HCT116 (cell line): ENCODE measurements at regions not wholly inside any gene's neighbourhood (a gene's known extent, or its start where the extent isn't known, plus 50 kb on each side); places are given as distances from the start of the nearest gene placed in this dataset.

Experiments used
- ATAC-seq: fragments of 200-7000 bp; cut with Tn5 transposase; 2 replicates; pipeline ENCODE4 v1.9.1; 2020; ENCODE audit warnings: mild to moderate bottlenecking, moderate library complexity
- BruUV-seq: library from RNA; stranded (reverse); fragments of 400-500 nt; replicated peaks from 2 replicates; lab custom pipeline; 2021; lab: Mats Ljungman, UMichigan
- CTCF ChIA-PET: fragments of 300-600 bp; sonication (Branson Sonifier 250); formaldehyde crosslinking; loops from one replicate; lab custom pipeline; 2021; ENCODE audit warnings: antibody characterized with exemption; lab: Charles Lee
- POLR2A ChIA-PET: fragments of 300-600, 350-600 bp; sonication (Branson Sonifier 250); formaldehyde crosslinking; loops from one replicate; lab custom pipeline; 2021; ENCODE audit warnings: antibody characterized with exemption; lab: Charles Lee
- RAD21 ChIA-PET, 2 experiments: fragments of 300-600 bp; sonication (Branson Sonifier 250); formaldehyde crosslinking; loops; one replicate each; lab custom pipeline; 2023; ENCODE audit warnings: low total read pairs in 2 of 2; ENCODE audit not compliant: uncharacterized antibody in 2 of 2, unreplicated experiment in 2 of 2, low non-redundant PET in 1 of 2; lab: Charles Lee
- DNase-seq: peaks from one replicate; pipeline ENCODE4 v3.0.0-alpha.2; 2010; ENCODE audit warnings: low read depth, low spot score
- H2AFZ ChIP-seq: fragments of 200-600 bp; shearing (Covaris generic), sonication (generic); 2 replicates; pipeline ENCODE4 v1.6.1; 2017; ENCODE audit warnings: low read depth, mixed run types, mixed read lengths, antibody characterized with exemption, low read length; ENCODE audit not compliant: poor library complexity, severe bottlenecking
- H3K27ac ChIP-seq: 2 replicates; pipeline ENCODE4 v1.5.1; 2012; ENCODE audit warnings: low read depth, low read length
- H3K27me3 ChIP-seq: fragments of 200-600 bp; sonication (generic); 2 replicates; pipeline ENCODE4 v1.6.1; 2016; ENCODE audit warnings: mixed run types, low read length, mixed read lengths; ENCODE audit not compliant: insufficient read depth
- H3K36me3 ChIP-seq, 2 experiments: fragments of 200-500 bp in 1 of 2; fragments of 200-600 bp in 1 of 2; sonication (Bioruptor generic) in 1 of 2; sonication (generic) in 1 of 2; 2 replicates each; pipeline versions ENCODE4 v1.5.1 to v1.6.1; 2014 to 2016; ENCODE audit warnings: low read length in 2 of 2, inconsistent platforms in 1 of 2, mixed read lengths in 1 of 2, mixed run types in 1 of 2; ENCODE audit not compliant: insufficient read depth in 2 of 2, control insufficient read depth in 1 of 2
- H3K4me1 ChIP-seq, 2 experiments: fragments of 200-600 bp in 1 of 2; sonication (generic) in 1 of 2; 2 replicates each; pipeline versions ENCODE4 v1.5.1 to v1.6.1; 2012 to 2017; ENCODE audit warnings: low read length in 2 of 2, inconsistent platforms in 1 of 2, mild to moderate bottlenecking in 1 of 2, mixed read lengths in 1 of 2, mixed run types in 1 of 2, moderate library complexity in 1 of 2; ENCODE audit not compliant: insufficient read depth in 2 of 2, control insufficient read depth in 1 of 2
- H3K4me2 ChIP-seq: fragments of 200-600 bp; sonication (generic); 2 replicates; pipeline ENCODE4 v1.6.1; 2017; ENCODE audit warnings: mixed run types, low read length, mixed read lengths
- H3K4me3 ChIP-seq, 2 experiments: fragments of 200-600 bp in 1 of 2; sonication (generic) in 1 of 2; replicated peaks in 1 of 2; 2 replicates each; pipeline ENCODE4 v1.5.1; 2011 to 2016; ENCODE audit warnings: low read length in 2 of 2, control low read depth in 1 of 2, low read depth in 1 of 2, mild to moderate bottlenecking in 1 of 2, mixed read lengths in 1 of 2, mixed run types in 1 of 2
- H3K79me2 ChIP-seq: fragments of 200-600 bp; sonication (generic); 2 replicates; pipeline ENCODE4 v1.6.1; 2017; ENCODE audit warnings: mild to moderate bottlenecking, mixed run types, low read length, moderate library complexity, mixed read lengths; ENCODE audit not compliant: insufficient read depth
- H3K9ac ChIP-seq: fragments of 200-600 bp; sonication (generic); 2 replicates; pipeline ENCODE4 v1.6.1; 2016; ENCODE audit warnings: low read length, mixed read lengths
- H3K9me2 ChIP-seq: fragments of 200-600 bp; sonication (generic), shearing (Covaris generic); 2 replicates; pipeline ENCODE4 v1.6.1; 2017; ENCODE audit warnings: mixed run types, mild to moderate bottlenecking, moderate library complexity; ENCODE audit not compliant: insufficient read depth
- H3K9me3 ChIP-seq, 2 experiments: fragments of 200-500 bp in 1 of 2; fragments of 200-600 bp in 1 of 2; sonication (Bioruptor generic) in 1 of 2; sonication (generic) in 1 of 2; 2 replicates each; pipeline ENCODE4 v1.6.1; 2014 to 2017; ENCODE audit warnings: low read length in 2 of 2, mixed read lengths in 2 of 2, inconsistent platforms in 1 of 2, low read depth in 1 of 2, mild to moderate bottlenecking in 1 of 2, mixed run types in 1 of 2, moderate library complexity in 1 of 2; ENCODE audit not compliant: control insufficient read depth in 1 of 2, insufficient read depth in 1 of 2
- H4K20me1 ChIP-seq: fragments of 200-600 bp; sonication (generic), shearing (Covaris generic); 2 replicates; pipeline ENCODE4 v1.6.1; 2017; ENCODE audit warnings: mixed run types, mild to moderate bottlenecking, moderate library complexity; ENCODE audit not compliant: insufficient read depth
- CBX3 ChIP-seq: IDR thresholded peaks from 2 replicates; pipeline ENCODE4 v1.6.1; 2012; ENCODE audit warnings: low read depth
- EGR1 ChIP-seq: IDR thresholded peaks from 2 replicates; pipeline ENCODE4 v1.6.1; 2012; ENCODE audit warnings: low read depth
- FOSL1 ChIP-seq: IDR thresholded peaks from 2 replicates; pipeline ENCODE4 v1.6.1; 2012; ENCODE audit warnings: low read depth
- SRF ChIP-seq: IDR thresholded peaks from 2 replicates; pipeline ENCODE4 v1.6.1; 2012; ENCODE audit warnings: low read depth
- ZFX ChIP-seq: fragments of 450-650 bp; IDR thresholded peaks from 2 replicates; pipeline ENCODE4 v1.6.1; 2017
- ZNF274 ChIP-seq: fragments of 200-500 bp; sonication (Bioruptor generic); IDR thresholded peaks from 2 replicates; pipeline ENCODE4 v1.6.1; 2014; ENCODE audit warnings: mild to moderate bottlenecking, low read depth, low read length, inconsistent platforms
- intact Hi-C: fragments of 100-400 bp; cut with micrococcal nuclease; formaldehyde crosslinking; loops from 2 replicates; pipeline ENCODE4 v1.10.0; 2022
- TF ChIP-seq, protein P1 (sequence below), 3 experiments: fragments of 200-600 bp in 1 of 3; sonication (generic) in 1 of 3; IDR thresholded peaks in 2 of 3; conservative IDR thresholded peaks in 1 of 3; 2 replicates each; pipeline ENCODE4 v1.5.1; 2012 to 2017; ENCODE audit warnings: low read depth in 2 of 3, low read length in 2 of 3, antibody characterized with exemption in 1 of 3, borderline replicate concordance in 1 of 3, control low read depth in 1 of 3, mild to moderate bottlenecking in 1 of 3, mixed read lengths in 1 of 3, mixed run types in 1 of 3, moderate library complexity in 1 of 3; ENCODE audit not compliant: insufficient read depth in 1 of 3
- TF ChIP-seq, protein P2 (sequence below): IDR thresholded peaks from 2 replicates; pipeline ENCODE4 v1.6.1; 2012; ENCODE audit warnings: low read depth
- TF ChIP-seq, protein P3 (sequence below): IDR thresholded peaks from 2 replicates; pipeline ENCODE4 v1.6.1; 2011; ENCODE audit warnings: mild to moderate bottlenecking, low read length, moderate library complexity; ENCODE audit not compliant: insufficient replicate concordance; ENCODE audit errors: extremely low read depth

DNA sequence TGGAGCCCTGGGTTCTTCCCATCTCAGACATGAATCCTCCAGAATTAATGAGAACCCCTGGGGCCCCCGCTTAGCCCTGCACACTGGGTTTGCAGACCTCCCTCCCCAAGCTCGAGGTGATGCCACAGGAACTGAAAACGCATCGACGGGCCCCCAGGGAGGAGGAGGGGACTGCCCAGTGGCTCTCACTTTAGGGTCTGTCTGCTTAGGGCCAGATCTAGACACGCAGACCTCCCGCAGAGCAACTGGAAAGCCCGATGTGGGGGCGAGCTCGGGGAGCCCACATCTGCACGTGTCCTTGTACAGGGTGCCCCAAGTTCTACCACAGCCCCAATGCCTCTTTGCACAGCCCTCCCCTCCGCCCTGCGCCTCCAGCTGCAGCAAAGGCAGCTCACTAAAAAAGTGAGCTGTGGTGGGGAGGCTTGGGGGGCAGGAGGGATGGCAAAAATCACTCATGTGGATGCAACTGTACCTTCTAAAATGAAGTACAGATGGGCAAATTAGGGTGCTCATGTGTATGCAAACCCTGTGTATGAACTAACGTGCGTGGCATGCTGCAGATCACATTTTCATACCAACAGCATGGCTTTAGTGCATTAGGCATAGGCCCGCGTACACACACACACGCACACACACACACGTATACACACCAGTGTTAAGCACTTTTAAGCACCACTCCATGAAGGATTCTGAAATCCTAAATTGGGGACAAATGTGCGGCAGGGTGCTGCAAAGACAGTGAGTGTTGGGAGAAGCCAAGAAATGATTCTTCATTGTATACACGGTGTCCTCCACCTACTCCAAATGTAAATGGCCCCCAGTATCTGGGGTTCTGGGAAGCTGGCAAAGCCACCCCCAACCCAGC lies 99.9 kb upstream of the MAP1LC3B2 start:
- POLR2A ChIA-PET, result interaction anchor here (0.7 kb wide), 1 partner anchor 47 kb away, joined by 3 read pairs; no protein-coding TSS in a partner anchor
- Histone ChIP-seq H3K27ac (no peak overlapping the region), H2AFZ (no peak overlapping the region), H3K36me3 (no peaks in the 10 kb centered on the region), H3K27me3 (no peaks in the 10 kb centered on the region), H3K4me3 (no peak overlapping the region), H3K4me1 (peaks cover 33 to 59% of the 10 kb centered on the region in 2 experiments), H3K9me2 (no peaks in the 10 kb centered on the region), H3K4me2 (no peak overlapping the region), H3K79me2 (no peaks in the 10 kb centered on the region), H3K9ac (no peak overlapping the region), H3K9me3 (no peaks in the 10 kb centered on the region), H4K20me1 (no peaks in the 10 kb centered on the region)
- ATAC-seq (no peak), DNase-seq (no peak)
- RAD21 ChIA-PET, result no interaction called here
- TF ChIP-seq FOSL1, result no peak
- BruUV-seq, result no TSS peak
- CTCF ChIA-PET, result no interaction called here
- intact Hi-C loops, result no loop called here

DNA sequence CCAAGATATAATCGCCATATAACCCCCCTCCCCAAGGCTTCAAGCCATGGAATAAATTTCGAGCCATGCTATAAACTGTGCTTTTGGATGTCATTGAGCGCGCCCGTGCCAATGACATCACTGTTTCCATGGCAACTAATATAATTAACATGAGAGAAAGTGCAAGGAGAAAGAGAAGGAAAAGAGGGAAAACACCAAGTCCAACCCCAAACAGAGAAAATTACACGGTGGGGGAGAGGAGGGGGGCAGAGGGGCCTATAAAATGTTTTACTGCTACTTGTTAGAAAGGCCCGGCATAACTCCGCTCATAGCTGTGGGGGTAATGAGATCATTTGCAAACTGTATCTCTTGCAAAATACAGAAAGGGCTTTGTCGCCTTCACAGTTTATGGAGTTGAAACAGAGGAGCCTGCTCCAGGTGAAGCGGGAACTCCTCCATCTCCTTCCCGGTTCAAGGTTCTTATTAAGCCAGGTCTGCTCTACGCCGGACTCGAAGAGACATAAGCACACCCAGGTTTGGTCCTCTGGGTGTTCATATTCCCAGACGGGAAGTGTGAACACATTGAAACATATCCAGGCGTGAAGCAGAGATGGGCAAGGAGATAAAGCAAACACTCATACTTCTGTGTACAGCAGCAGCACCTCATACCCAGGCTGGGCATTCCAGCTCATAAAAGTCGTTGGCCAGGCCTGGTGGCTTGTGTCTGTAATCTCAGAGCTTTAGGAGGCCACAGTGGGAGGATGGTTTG lies 99.1 kb upstream of the MAP1LC3B2 start:
- no peaks in the 10 kb centered on the region for H3K36me3 ChIP-seq
- ChIA-PET CTCF (no interaction called here), RAD21 (no interaction called here), POLR2A (no interaction called here)
- no peak overlapping the region for H3K4me2 ChIP-seq
- ATAC-seq (no peak), DNase-seq (no peak)
- H3K79me2 ChIP-seq, result no peaks in the 10 kb centered on the region
- H4K20me1 ChIP-seq, result no peaks in the 10 kb centered on the region
- no peaks in the 10 kb centered on the region for H3K27me3 ChIP-seq
- peaks cover 25 to 51% of the 10 kb centered on the region in 2 experiments for H3K4me1 ChIP-seq
- BruUV-seq, result no TSS peak
- H2AFZ ChIP-seq, result no peak overlapping the region
- H3K4me3 ChIP-seq, result no peak overlapping the region
- no peaks in the 10 kb centered on the region for H3K9me3 ChIP-seq
- intact Hi-C loops, result no loop called here
- H3K27ac ChIP-seq, result no peak overlapping the region
- no peak overlapping the region for H3K9ac ChIP-seq
- no peaks in the 10 kb centered on the region for H3K9me2 ChIP-seq
- no peak for TF ChIP-seq ZFX
- TF ChIP-seq SRF, result no peak
- TF ChIP-seq, protein P1, sequence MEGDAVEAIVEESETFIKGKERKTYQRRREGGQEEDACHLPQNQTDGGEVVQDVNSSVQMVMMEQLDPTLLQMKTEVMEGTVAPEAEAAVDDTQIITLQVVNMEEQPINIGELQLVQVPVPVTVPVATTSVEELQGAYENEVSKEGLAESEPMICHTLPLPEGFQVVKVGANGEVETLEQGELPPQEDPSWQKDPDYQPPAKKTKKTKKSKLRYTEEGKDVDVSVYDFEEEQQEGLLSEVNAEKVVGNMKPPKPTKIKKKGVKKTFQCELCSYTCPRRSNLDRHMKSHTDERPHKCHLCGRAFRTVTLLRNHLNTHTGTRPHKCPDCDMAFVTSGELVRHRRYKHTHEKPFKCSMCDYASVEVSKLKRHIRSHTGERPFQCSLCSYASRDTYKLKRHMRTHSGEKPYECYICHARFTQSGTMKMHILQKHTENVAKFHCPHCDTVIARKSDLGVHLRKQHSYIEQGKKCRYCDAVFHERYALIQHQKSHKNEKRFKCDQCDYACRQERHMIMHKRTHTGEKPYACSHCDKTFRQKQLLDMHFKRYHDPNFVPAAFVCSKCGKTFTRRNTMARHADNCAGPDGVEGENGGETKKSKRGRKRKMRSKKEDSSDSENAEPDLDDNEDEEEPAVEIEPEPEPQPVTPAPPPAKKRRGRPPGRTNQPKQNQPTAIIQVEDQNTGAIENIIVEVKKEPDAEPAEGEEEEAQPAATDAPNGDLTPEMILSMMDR (IDR thresholded peaks at IDR 0.05 in 2 of 3, conservative IDR thresholded peaks at IDR 0.05 in 1 of 3; ENCODE audit: borderline replicate concordance in 1 of 3, insufficient read depth in 1 of 3, low read depth in 2 of 3, low read length in 2 of 3), result no peak
- TF ChIP-seq ZNF274, result no peak
- TF ChIP-seq CBX3, result no peak
- no peak for TF ChIP-seq EGR1
- TF ChIP-seq, protein P2, sequence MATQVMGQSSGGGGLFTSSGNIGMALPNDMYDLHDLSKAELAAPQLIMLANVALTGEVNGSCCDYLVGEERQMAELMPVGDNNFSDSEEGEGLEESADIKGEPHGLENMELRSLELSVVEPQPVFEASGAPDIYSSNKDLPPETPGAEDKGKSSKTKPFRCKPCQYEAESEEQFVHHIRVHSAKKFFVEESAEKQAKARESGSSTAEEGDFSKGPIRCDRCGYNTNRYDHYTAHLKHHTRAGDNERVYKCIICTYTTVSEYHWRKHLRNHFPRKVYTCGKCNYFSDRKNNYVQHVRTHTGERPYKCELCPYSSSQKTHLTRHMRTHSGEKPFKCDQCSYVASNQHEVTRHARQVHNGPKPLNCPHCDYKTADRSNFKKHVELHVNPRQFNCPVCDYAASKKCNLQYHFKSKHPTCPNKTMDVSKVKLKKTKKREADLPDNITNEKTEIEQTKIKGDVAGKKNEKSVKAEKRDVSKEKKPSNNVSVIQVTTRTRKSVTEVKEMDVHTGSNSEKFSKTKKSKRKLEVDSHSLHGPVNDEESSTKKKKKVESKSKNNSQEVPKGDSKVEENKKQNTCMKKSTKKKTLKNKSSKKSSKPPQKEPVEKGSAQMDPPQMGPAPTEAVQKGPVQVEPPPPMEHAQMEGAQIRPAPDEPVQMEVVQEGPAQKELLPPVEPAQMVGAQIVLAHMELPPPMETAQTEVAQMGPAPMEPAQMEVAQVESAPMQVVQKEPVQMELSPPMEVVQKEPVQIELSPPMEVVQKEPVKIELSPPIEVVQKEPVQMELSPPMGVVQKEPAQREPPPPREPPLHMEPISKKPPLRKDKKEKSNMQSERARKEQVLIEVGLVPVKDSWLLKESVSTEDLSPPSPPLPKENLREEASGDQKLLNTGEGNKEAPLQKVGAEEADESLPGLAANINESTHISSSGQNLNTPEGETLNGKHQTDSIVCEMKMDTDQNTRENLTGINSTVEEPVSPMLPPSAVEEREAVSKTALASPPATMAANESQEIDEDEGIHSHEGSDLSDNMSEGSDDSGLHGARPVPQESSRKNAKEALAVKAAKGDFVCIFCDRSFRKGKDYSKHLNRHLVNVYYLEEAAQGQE, result no peak
- TF ChIP-seq, protein P3, sequence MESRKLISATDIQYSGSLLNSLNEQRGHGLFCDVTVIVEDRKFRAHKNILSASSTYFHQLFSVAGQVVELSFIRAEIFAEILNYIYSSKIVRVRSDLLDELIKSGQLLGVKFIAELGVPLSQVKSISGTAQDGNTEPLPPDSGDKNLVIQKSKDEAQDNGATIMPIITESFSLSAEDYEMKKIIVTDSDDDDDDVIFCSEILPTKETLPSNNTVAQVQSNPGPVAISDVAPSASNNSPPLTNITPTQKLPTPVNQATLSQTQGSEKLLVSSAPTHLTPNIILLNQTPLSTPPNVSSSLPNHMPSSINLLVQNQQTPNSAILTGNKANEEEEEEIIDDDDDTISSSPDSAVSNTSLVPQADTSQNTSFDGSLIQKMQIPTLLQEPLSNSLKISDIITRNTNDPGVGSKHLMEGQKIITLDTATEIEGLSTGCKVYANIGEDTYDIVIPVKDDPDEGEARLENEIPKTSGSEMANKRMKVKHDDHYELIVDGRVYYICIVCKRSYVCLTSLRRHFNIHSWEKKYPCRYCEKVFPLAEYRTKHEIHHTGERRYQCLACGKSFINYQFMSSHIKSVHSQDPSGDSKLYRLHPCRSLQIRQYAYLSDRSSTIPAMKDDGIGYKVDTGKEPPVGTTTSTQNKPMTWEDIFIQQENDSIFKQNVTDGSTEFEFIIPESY, result no peak
